Pulmonary artery endothelial cell (primary cell): ENCODE measurements at regions not wholly inside any gene's neighbourhood (a gene's known extent, or its start where the extent isn't known, plus 50 kb on each side); places are given as distances from the start of the nearest gene placed in this dataset.
"Not testable (repeated sequence)": the region's sequence is repeated elsewhere in the genome, so short reads cannot be mapped to it uniquely, and the experiment has no call there.

Experiments used
- DNase-seq: peaks from one replicate; pipeline ENCODE4 v3.0.0-alpha.2; 2011; ENCODE audit warnings: low read depth, low spot score

- no peak for DNase-seq
Observed at GRCh38 chr5:68027519-68027918, 188.0 kb upstream of the PIK3R1 start.

- no peak for DNase-seq
Observed at GRCh38 chr5:68026092-68026885, 189.3 kb upstream of the PIK3R1 start.

GRCh38 chr5:68024426-68024825, 191.1 kb upstream of the PIK3R1 start:
- no peak for DNase-seq

GRCh38 chr5:68021916-68022315, 193.6 kb upstream of the PIK3R1 start:
- DNase-seq: no peak

GRCh38 chr5:68021227-68021626, 194.3 kb upstream of the PIK3R1 start:
- no peak for DNase-seq

GRCh38 chr5:68020461-68020969, 195.0 kb upstream of the PIK3R1 start:
- DNase-seq: not testable (repeated sequence)

- DNase-seq: no peak
Observed at GRCh38 chr5:68015381-68016302, 199.9 kb upstream of the PIK3R1 start.

GRCh38 chr5:68012831-68013230, 202.7 kb upstream of the PIK3R1 start:
- DNase-seq: no peak

- DNase-seq: no peak
Observed at GRCh38 chr5:68012429-68012828, 203.1 kb upstream of the PIK3R1 start.

- DNase-seq: no peak
Observed at GRCh38 chr5:68011801-68012200, 203.8 kb upstream of the PIK3R1 start.

GRCh38 chr5:68011259-68011760, 204.2 kb upstream of the PIK3R1 start:
- DNase-seq: no peak

- DNase-seq: no peak
Observed at GRCh38 chr5:68010740-68011139, 204.8 kb upstream of the PIK3R1 start.

- DNase-seq: no peak
Observed at GRCh38 chr5:68007451-68007850, 208.1 kb upstream of the PIK3R1 start.

GRCh38 chr5:68002836-68003235, 212.7 kb upstream of the PIK3R1 start:
- no peak for DNase-seq

GRCh38 chr5:68000805-68001204, 214.8 kb upstream of the PIK3R1 start:
- DNase-seq: no peak

GRCh38 chr5:67999391-67999790, 216.2 kb upstream of the PIK3R1 start:
- no peak for DNase-seq

- peak; percentile 67 for DNase-seq
Observed at GRCh38 chr5:67998709-67999261, 216.8 kb upstream of the PIK3R1 start.

GRCh38 chr5:67997892-67998457, 217.6 kb upstream of the PIK3R1 start:
- DNase-seq: no peak

GRCh38 chr5:67997148-67997547, 218.4 kb upstream of the PIK3R1 start:
- DNase-seq: no peak

- no peak for DNase-seq
Observed at GRCh38 chr5:67996596-67996995, 219.0 kb upstream of the PIK3R1 start.

- DNase-seq: no peak
Observed at GRCh38 chr5:67992923-67993322, 222.6 kb upstream of the PIK3R1 start.
